Esophagus muscularis mucosa (tissue), 4 donors: ENCODE measurements at regions not wholly inside any gene's neighbourhood (a gene's known extent, or its start where the extent isn't known, plus 50 kb on each side); places are given as distances from the start of the nearest gene placed in this dataset.
"Not testable (repeated sequence)": the region's sequence is repeated elsewhere in the genome, so short reads cannot be mapped to it uniquely, and the experiment has no call there.

Experiments used
- EP300 ChIP-seq: sonication (generic); formaldehyde crosslinking; IDR thresholded peaks from one replicate; pipeline ENCODE4 v1.6.1; 2017; ENCODE audit warnings: antibody characterized with exemption
- POLR2A ChIP-seq: fragments of 450-650 bp; IDR thresholded peaks from one replicate; pipeline ENCODE4 v1.6.1; 2017; ENCODE audit warnings: antibody characterized with exemption, moderate library complexity, mild to moderate bottlenecking, low read depth
- POLR2AphosphoS5 ChIP-seq, 2 donors: sonication (generic); formaldehyde crosslinking; IDR thresholded peaks; one replicate each; pipeline ENCODE4 v1.6.1; 2017; ENCODE audit warnings: antibody characterized with exemption in 2 of 2
- TF ChIP-seq, protein P1 (sequence below), 3 experiments: fragments of 200-600 bp in 2 of 3; fragments of 450-650 bp in 1 of 3; sonication (generic) in 2 of 3; IDR thresholded peaks; one replicate each; pipeline ENCODE4 v1.5.1; 2017 to 2019; ENCODE audit warnings: antibody characterized with exemption in 3 of 3, mild to moderate bottlenecking in 2 of 3, moderate library complexity in 1 of 3

DNA sequence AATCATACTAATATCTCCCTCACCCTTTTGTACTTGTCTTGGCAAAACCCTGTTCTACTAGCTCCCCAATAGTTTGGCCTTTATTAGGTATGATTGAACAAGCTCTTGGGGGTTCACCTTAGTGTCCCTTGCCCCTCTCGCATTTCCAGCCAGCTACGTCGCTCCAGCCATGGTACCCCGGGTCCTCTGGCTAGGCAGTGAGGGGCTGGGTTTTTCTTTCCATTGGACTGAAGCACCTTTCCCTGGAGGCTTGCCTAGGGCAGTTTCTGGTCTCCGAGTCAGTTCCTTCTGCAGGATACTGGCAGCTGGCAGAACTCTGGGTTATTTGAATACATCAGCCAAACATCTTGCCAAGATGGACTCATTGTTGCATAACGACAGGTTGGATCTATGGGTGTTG is 76.3 kb upstream of the NBPF19 start:
- TF ChIP-seq, protein P1, sequence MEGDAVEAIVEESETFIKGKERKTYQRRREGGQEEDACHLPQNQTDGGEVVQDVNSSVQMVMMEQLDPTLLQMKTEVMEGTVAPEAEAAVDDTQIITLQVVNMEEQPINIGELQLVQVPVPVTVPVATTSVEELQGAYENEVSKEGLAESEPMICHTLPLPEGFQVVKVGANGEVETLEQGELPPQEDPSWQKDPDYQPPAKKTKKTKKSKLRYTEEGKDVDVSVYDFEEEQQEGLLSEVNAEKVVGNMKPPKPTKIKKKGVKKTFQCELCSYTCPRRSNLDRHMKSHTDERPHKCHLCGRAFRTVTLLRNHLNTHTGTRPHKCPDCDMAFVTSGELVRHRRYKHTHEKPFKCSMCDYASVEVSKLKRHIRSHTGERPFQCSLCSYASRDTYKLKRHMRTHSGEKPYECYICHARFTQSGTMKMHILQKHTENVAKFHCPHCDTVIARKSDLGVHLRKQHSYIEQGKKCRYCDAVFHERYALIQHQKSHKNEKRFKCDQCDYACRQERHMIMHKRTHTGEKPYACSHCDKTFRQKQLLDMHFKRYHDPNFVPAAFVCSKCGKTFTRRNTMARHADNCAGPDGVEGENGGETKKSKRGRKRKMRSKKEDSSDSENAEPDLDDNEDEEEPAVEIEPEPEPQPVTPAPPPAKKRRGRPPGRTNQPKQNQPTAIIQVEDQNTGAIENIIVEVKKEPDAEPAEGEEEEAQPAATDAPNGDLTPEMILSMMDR (IDR thresholded peaks at IDR 0.05) = not testable (repeated sequence)
- TF ChIP-seq EP300; POLR2A; POLR2AphosphoS5 (IDR thresholded peaks at IDR 0.05): not testable (repeated sequence)
